GM12801 (cell line): ENCODE measurements at regions not wholly inside any gene's neighbourhood (a gene's known extent, or its start where the extent isn't known, plus 50 kb on each side); places are given as distances from the start of the nearest gene placed in this dataset.

ENCODE experiments used
- CTCF ChIP-seq: IDR thresholded peaks from one replicate; pipeline ENCODE4 v1.5.1; 2011; ENCODE audit warnings: control low read depth; ENCODE audit not compliant: insufficient read length; ENCODE audit errors: extremely low read depth

GRCh38 chr3:21020043-21020442, 731.0 kb downstream of the ZNF385D start:
- no peak for TF ChIP-seq CTCF

GRCh38 chr3:21017115-21017852, 733.7 kb downstream of the ZNF385D start:
- TF ChIP-seq CTCF, result no peak

GRCh38 chr3:21013566-21013965, 737.4 kb downstream of the ZNF385D start:
- no peak for TF ChIP-seq CTCF

GRCh38 chr3:20999661-21000060, 751.3 kb downstream of the ZNF385D start:
- TF ChIP-seq CTCF, result no peak

- TF ChIP-seq CTCF, result no peak
Measured at GRCh38 chr3:20997183-20997582, 753.8 kb downstream of the ZNF385D start.

GRCh38 chr3:20990896-20991295, 760.1 kb downstream of the ZNF385D start:
- TF ChIP-seq CTCF, result no peak

- no peak for TF ChIP-seq CTCF
Measured at GRCh38 chr3:20984594-20985205, 766.3 kb downstream of the ZNF385D start.
